Gastroesophageal sphincter (tissue), 4 donors: ENCODE measurements at regions not wholly inside any gene's neighbourhood (a gene's known extent, or its start where the extent isn't known, plus 50 kb on each side); places are given as distances from the start of the nearest gene placed in this dataset.

Experiments
- ATAC-seq: fragments of 150-250 bp; one replicate; pipeline ENCODE4 v1.9.1; 2016; ENCODE audit warnings: mild to moderate bottlenecking, moderate library complexity
- H3K27ac ChIP-seq, 4 donors: fragments of 200-600 bp; sonication (generic) in 3 of 4; 1 replicate in 3 of 4; 2 replicates in 1 of 4; pipeline ENCODE4 v1.5.1; 2016 to 2019
- H3K27me3 ChIP-seq: fragments of 200-600 bp; sonication (generic); one replicate; pipeline ENCODE4 v1.5.1; 2019
- H3K36me3 ChIP-seq, 2 donors: fragments of 200-600 bp; sonication (generic); one replicate each; pipeline ENCODE4 v1.5.1; 2019; ENCODE audit warnings: control low read depth in 1 of 2
- H3K4me1 ChIP-seq, 3 donors: fragments of 200-600 bp; sonication (generic); 1 replicate in 2 of 3; 2 replicates in 1 of 3; pipeline ENCODE4 v1.5.1; 2016 to 2019; ENCODE audit warnings: control low read depth in 2 of 3
- H3K4me3 ChIP-seq, 2 donors: fragments of 200-600 bp; sonication (generic); one replicate each; pipeline ENCODE4 v1.5.1; 2019; ENCODE audit warnings: mild to moderate bottlenecking in 1 of 2, moderate library complexity in 1 of 2
- H3K9me3 ChIP-seq, 3 donors: fragments of 200-600 bp; sonication (generic); one replicate each; pipeline ENCODE4 v1.5.1; 2017 to 2019; ENCODE audit warnings: control low read depth in 2 of 3
- CTCF ChIP-seq, 4 experiments: fragments of 200-600 bp in 2 of 4; fragments of 450-650 bp in 2 of 4; sonication (generic) in 1 of 4; IDR thresholded peaks; one replicate each; pipeline ENCODE4 v1.5.1; 2017 to 2019; ENCODE audit warnings: antibody characterized with exemption in 4 of 4, mild to moderate bottlenecking in 2 of 4, moderate library complexity in 2 of 4
- EP300 ChIP-seq: sonication (generic); formaldehyde crosslinking; IDR thresholded peaks from one replicate; pipeline ENCODE4 v1.6.1; 2017; ENCODE audit warnings: antibody characterized with exemption, mild to moderate bottlenecking
- POLR2A ChIP-seq, 2 donors: fragments of 450-650 bp; IDR thresholded peaks; one replicate each; pipeline ENCODE4 v1.6.1; 2017; ENCODE audit warnings: antibody characterized with exemption in 2 of 2, mild to moderate bottlenecking in 2 of 2, moderate library complexity in 1 of 2
- POLR2AphosphoS5 ChIP-seq: sonication (generic); formaldehyde crosslinking; IDR thresholded peaks from one replicate; pipeline ENCODE4 v1.6.1; 2017; ENCODE audit warnings: antibody characterized with exemption
- WGBS, 2 donors: methylation state at CpG; one replicate each; pipeline ENCODE4 v1.1.5; 2018; ENCODE audit warnings: low coverage in 1 of 2; 5-methylcytosine and 5-hydroxymethylcytosine counted together

GRCh38 chr2:181139831-181140230, 159.4 kb downstream of the UBE2E3 start:
- no peak for TF ChIP-seq POLR2AphosphoS5
- no peak for TF ChIP-seq CTCF (IDR thresholded peaks at IDR 0.05)
- TF ChIP-seq EP300 = no peak
- TF ChIP-seq POLR2A (IDR thresholded peaks at IDR 0.05) = no peak
- Histone ChIP-seq H3K27ac (no peak overlapping the region), H3K4me3 (no peak overlapping the region), H3K27me3 (no peaks in the 10 kb centered on the region), H3K9me3 (no peaks in the 10 kb centered on the region), H3K36me3 (no peaks in the 10 kb centered on the region), H3K4me1 (peaks cover 0 to 10% (median 0%) of the 10 kb centered on the region in 3 donors)
- no peak for ATAC-seq
- 14 to 52% methylated on average over 2 of the region's 2 CpGs for WGBS, 2 donors

- no peak overlapping the region for H3K27ac ChIP-seq
- TF ChIP-seq CTCF (IDR thresholded peaks at IDR 0.05) (no peak), EP300 (no peak)
- WGBS, 2 donors = 43 to 44% methylated on average over 1 of the region's 1 CpG
- H3K4me1 ChIP-seq = peaks cover 0 to 10% (median 0%) of the 10 kb centered on the region in 3 donors
- no peak overlapping the region for H3K4me3 ChIP-seq
- peaks cover 0 to under 1% (median 0%) of the 10 kb centered on the region in 3 donors for H3K9me3 ChIP-seq
- no peaks in the 10 kb centered on the region for H3K36me3 ChIP-seq
- ATAC-seq = no peak
- H3K27me3 ChIP-seq = no peaks in the 10 kb centered on the region
These were observed 160.0 kb downstream of the UBE2E3 start for GRCh38 chr2:181140414-181140813.

- Histone ChIP-seq H3K27me3 (no peaks in the 10 kb centered on the region), H3K4me1 (peaks cover 0 to 10% (median 0%) of the 10 kb centered on the region in 3 donors), H3K27ac (no peak overlapping the region), H3K4me3 (no peak overlapping the region), H3K36me3 (no peaks in the 10 kb centered on the region), H3K9me3 (peaks cover 0 to 4% (median 0%) of the 10 kb centered on the region in 3 donors)
- WGBS, 2 donors = 70 to 71% methylated on average over 1 of the region's 1 CpG
- TF ChIP-seq CTCF (IDR thresholded peaks at IDR 0.05) (no peak), POLR2AphosphoS5 (no peak)
- ATAC-seq = no peak
These were observed 160.5 kb downstream of the UBE2E3 start for GRCh38 chr2:181140928-181141327.

GRCh38 chr2:181141676-181142075, 161.3 kb downstream of the UBE2E3 start:
- TF ChIP-seq CTCF (IDR thresholded peaks at IDR 0.05) = no peak
- no peak for TF ChIP-seq EP300
- TF ChIP-seq POLR2A (IDR thresholded peaks at IDR 0.05) = no peak
- TF ChIP-seq POLR2AphosphoS5 = no peak
- no peak for ATAC-seq
- Histone ChIP-seq H3K27ac (no peak overlapping the region), H3K4me1 (peaks cover 0 to 10% (median 0%) of the 10 kb centered on the region in 3 donors), H3K27me3 (no peaks in the 10 kb centered on the region), H3K4me3 (no peak overlapping the region), H3K9me3 (peaks cover 0 to 4% (median 0%) of the 10 kb centered on the region in 3 donors), H3K36me3 (no peaks in the 10 kb centered on the region)
- 82 to 93% methylated on average over 2 of the region's 2 CpGs for WGBS, 2 donors

GRCh38 chr2:181142514-181142913, 162.1 kb downstream of the UBE2E3 start:
- no peak for TF ChIP-seq POLR2A (IDR thresholded peaks at IDR 0.05)
- TF ChIP-seq EP300 = no peak
- TF ChIP-seq POLR2AphosphoS5 = no peak
- no peak for TF ChIP-seq CTCF (IDR thresholded peaks at IDR 0.05)
- WGBS, 2 donors = 73 to 89% methylated on average over 3 to 4 of the region's 4 CpGs
- Histone ChIP-seq H3K36me3 (no peaks in the 10 kb centered on the region), H3K27me3 (no peaks in the 10 kb centered on the region), H3K9me3 (peaks cover 0 to 4% (median 0%) of the 10 kb centered on the region in 3 donors), H3K4me1 (peaks cover 0 to 10% (median 0%) of the 10 kb centered on the region in 3 donors), H3K27ac (no peak overlapping the region), H3K4me3 (no peak overlapping the region)
- no peak for ATAC-seq
